ACHN (cell line): ENCODE measurements at regions not wholly inside any gene's neighbourhood (a gene's known extent, or its start where the extent isn't known, plus 50 kb on each side); places are given as distances from the start of the nearest gene placed in this dataset.

Source experiments
- DNase-seq: peaks from one replicate; pipeline ENCODE4 v3.0.0-alpha.2; 2015
- in situ Hi-C: cut with HindIII; loops from 2 replicates; pipeline ENCODE4 v1.10.0; 2017; ENCODE audit warnings: low sequenced_read_pairs, low pct_ligation_motif_present, low pct_unique_long_range_greater_than_20kb

DNA sequence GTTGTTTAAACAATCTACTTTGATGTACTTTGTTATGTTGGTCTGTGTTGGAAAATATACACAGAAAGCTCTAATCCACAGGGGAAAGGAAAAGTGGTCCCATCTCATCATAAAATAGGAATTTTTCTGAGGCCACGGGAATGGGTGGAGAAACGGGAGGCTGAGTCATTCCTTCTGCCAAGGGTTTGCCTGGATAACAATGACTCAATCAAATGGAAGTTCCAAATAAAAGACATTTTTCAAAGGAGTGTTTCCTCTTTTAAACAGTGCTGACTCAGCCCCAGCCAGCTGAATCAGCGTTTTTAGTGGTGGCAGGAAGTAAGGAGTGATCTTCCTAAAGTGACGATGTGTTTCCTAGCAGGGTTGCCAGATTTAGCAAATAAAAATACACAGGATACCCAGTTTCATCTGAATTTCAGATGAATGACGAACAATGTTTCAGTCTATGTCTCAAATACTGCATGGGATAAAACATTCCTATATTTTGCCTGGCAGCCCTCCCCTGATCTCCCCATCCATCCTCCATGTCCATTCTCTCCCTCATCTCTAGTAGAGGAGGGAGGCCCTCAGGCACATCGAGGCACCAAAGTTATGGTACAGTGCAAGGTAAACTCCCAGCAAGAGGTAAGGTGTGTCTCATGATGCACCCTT lies 345.4 kb upstream of the GATB start:
- in situ Hi-C loops, result no loop called here
- peak; percentile 90 for DNase-seq

DNA sequence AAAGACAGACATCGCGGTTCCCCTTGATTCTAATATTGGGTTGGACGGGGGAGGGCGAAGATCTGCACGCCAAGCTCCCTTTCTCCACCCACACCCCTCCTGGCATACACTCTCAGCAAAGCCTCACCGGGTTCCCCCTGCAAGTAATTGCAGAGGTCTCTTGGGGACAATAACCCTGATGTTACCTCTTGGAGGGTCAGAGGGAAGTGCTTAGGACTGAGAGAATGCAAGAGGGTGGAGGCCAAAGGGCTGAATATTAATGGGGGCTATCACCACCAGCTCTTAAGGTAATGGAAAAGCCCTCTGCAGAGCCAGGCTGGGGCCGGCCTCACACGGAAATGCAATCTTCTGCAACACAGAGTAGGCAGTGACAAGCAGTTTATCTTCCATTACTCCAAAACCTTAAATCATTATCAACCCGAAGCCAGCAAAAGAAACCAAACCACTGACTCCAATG lies 344.1 kb upstream of the GATB start:
- in situ Hi-C loops, result no loop called here

DNA sequence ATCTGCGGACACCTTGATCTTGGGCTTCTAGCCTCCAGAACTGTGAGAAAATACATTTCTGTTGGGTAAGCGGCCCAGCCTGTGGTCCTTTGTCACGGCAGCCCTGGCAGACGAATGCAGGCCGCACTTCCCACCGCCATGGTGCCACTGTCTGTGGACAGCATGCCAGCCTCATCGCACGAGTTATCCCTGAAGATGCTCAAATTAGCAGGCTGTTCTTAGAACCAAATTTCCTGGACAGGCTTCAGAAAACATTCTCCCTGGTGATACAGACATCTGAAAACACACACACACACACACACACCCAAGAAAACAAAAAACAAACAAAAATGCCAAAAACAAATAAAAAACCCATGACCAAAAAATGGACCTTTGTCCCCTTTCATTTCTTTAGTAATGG lies 343.5 kb upstream of the GATB start:
- in situ Hi-C loops, result no loop called here
- no peak for DNase-seq

More for the DNA sequence above, 344.1 kb upstream of the GATB start:
- no peak for DNase-seq

DNA sequence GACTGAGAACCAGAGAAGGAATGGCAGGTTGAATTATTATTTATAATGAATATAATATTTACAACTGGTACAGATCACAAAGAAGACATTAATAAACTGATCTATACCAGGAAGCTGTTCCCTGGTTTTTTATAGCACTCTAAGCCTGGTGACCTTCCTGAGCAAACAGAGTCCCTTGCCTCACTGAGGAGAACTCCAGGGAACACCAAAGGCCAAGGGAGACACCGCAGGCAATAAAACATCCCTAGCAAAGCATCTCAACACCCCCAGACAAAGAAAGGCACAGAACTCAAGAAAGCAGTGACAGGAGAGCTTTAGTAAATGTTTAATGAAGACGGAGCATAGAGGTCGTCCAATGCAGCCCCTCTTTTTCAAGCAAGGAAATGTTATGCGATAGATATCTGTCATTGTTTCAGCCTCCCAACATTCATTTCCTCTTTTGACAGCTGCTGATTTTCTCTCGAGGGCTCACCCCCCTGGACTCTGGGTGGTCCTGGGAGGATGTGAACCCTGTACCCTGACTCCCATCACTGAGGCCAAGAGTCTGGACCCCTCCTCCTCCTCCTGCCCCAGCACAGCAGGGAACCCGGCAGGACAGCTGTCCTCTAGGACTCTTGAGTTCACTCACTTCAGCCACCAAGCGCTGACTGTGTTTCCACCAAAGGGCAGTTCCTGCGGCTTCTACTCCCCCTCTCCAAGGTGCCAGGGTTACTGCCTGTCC lies 342.5 kb upstream of the GATB start:
- no peak for DNase-seq
- in situ Hi-C loops, result no loop called here

DNA sequence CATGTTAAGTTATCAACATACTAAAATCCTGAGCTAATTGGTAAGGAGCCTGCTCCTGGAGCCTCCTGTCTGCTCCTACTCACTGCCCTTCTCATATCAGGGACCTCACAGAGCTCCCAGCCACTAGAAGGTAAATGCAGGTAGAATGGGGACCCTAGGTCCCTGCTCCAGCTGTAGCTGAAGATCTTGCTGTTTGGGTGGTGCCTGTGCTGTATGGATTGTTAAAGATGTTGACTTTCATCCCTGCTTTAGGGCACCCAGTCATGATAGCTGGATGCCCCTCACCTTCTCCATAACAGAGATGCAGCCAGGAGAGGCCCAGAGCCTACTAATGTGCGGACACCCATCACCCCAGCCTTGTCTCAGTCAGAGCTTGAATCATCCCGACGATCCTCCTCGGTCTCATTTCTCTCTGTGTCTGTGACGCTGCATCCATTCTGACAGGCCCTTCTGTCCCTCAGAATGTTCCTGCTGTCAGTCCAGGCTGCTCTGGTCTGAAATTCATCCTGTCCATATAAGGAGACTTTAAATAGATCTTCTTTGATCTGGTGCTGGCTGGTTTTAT lies 341.7 kb upstream of the GATB start:
- in situ Hi-C loops, result no loop called here
- DNase-seq, result no peak

DNA sequence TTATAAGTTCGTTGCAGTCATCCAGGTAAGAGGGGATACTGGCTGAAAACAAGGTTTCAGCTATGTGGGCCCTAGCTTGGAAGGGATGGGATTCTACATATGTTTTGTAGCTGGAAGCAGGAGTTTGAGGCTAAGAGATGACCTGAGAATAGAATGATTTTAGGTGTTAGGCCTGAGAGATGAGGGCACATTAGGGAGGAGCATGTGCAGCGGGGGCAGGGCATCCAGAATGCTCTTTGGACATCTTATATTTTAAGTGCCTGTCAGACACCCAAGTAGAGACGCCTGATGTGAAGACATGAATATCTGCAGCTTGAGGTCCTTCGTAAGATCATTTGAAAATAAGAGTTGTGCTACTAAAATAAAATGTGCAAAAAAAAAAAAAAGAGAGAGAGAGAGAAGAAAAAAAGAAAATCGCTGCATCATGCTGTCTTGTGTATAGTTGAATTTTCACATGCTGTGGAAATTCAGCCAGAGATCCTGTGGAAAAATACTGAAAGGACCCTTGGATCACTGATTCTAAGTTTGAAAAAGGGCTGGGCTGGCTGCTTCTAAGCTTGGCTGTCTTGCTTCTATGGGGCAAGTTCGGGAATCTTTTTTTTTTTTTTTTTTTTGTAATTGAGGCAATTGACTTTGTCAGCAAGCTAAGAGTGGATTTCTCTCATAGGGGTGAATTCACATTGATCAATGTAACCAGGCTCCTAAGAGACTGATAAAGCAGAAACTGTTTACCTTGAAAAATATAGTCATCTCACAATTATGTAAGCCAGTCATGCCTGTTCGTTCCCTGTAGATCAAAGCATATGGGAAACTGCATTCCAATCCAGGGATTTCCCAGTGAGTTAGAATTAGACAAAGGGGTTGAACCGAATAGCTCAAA lies 341.0 kb upstream of the GATB start:
- in situ Hi-C loops, result no loop called here

DNA sequence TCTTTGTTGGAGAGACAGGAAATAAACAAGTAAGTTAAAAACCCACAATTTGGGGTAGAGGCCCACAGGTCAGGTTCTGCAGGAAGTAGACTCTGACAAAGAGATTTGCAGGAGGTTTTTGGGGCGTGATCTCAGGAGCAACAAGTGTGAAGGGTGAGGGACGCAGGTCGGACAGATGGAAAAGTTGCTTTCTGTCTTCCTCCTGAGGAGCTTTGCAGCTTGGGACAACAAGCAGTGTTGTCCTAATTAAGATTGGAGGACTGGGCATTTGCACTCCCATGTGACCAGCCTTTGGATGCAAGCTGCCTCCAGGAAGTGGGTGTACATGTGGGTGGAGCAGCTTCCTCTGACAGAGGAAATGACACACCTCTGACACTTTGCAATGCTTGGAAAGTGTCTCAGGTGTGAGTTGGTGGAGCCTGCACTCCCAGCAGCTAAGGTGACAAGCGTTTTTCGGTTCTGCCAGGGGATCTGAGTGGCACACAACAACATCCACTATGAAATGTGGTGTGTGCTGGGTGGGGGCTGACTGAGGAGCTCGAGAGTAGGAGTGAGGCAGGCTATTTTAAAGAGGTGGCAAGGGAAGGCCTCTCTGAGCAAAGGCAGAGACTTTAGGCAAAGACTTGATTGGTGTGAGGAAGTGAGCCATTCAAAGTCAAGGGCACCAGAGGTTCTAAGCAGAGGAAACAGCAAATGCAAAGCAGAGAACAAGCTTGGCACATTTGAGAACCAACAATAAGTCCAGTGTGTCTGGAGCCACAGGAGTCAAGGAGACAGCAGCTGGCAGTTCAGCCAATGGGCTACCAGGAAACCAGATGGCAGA lies 339.8 kb upstream of the GATB start:
- DNase-seq, result no peak
- in situ Hi-C loops, result no loop called here

More for the DNA sequence above, 341.0 kb upstream of the GATB start:
- DNase-seq, result no peak

DNA sequence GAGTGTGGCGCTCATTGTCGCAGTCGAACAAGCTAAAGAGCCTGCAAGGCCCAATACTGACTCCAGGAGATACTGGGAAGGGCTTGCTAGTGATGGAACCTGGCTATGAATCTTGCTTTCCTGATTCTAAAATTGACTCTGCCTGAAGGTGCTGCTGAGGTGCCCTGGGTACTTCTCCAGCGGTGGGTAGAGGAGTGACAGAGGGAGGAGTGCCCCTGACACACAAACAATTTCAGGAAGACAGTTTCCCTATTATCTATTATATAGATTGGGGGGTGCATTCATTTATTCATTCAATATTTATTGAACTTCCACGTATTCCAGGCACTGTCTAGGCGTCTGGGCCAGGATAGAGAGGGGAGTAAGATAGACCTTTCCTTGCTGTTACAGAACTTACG lies 339.2 kb upstream of the GATB start:
- no peak for DNase-seq
- in situ Hi-C loops, result no loop called here

DNA sequence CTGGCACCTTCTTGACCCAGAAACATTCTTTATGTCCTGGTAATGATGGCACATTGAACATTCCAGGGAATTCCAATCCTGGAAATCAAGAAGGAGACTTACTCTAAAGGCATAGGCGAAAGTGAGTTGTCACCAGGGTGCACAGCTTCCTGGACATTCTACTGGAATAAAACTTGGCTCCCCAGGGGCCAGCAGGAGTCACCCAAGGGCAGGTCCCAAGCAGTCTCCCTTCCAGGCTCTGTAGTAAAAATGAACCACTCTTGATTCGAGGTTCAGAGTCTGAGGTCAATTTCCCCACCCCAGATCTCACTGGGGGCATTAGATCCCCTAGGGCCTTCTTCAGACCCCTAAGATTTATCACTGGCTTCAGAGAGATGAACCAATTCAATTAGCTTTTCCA lies 338.7 kb upstream of the GATB start:
- in situ Hi-C loops, result no loop called here
- no peak for DNase-seq

DNA sequence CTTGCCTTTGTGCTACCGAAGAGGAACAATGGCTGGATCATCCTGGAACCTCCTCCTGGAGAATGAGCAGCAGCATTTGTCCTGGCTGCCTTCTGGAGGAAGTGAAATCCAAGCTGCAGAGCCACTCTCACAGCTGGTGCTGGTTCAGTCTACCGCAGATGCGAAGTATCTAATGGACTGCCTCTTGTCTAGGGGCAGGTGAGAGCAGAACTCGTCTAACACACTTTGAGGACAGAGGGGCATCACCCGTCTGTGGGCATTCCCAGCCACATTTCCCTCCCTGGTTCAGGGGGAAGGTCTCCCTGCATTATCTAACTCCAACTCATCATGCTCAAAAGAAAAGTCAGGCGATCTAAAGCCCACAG lies 338.2 kb upstream of the GATB start:
- no peak for DNase-seq
- in situ Hi-C loops, result no loop called here

DNA sequence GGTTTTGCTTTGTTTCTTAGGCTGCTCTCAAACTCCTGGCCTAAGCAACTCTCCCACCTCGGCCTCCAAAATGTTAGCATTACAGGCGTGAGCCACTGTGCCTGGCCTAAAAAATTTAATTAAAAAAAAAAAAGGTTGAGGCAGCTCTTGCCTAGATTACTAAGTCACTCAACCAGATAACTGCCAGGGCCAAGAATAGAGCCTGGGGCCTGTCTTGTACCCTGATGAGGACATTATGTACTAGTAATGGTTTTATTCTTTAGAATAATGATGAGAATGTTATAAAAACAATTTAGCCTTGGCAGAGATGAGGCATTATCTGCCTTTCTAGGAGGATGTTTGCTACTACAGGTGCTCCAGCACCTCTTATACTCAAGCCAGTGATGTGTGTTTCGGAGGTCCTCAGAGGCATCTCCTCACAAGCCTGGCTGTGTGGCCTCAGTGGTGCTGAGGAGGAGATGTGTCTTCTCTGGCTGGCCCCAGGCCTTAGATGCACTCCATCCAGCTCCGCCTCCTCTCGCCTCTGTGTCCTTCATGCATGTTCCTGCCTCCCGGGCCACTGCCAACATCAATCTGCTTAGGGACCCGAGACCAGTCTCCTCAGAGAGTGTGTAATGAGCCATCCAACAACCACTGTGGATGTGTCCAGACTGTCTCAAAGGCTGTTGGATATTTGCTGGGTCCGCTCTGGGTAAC lies 337.7 kb upstream of the GATB start:
- in situ Hi-C loops, result no loop called here
- DNase-seq, result no peak

DNA sequence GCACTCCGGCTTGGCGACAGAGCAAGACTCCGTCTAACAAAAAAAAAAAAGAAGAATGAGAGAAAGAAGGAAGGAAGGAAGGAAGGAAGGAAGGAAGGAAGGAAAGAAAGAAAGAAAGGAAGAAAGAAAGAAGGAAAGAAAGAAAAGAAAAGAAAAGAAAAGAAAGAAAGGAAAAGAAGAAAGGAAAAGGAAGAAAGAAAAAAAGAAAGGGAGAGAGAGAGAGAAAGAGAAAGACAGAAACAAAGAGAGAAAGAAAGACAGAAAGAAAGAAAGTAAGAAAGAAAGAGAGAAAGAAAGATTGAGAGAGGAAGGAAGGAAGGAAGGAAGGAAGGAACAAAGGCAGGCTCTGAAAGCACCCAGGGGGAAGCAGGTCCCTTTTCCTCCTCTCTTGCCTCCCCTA lies 336.6 kb upstream of the GATB start:
- in situ Hi-C loops, result no loop called here
- DNase-seq, result no peak

DNA sequence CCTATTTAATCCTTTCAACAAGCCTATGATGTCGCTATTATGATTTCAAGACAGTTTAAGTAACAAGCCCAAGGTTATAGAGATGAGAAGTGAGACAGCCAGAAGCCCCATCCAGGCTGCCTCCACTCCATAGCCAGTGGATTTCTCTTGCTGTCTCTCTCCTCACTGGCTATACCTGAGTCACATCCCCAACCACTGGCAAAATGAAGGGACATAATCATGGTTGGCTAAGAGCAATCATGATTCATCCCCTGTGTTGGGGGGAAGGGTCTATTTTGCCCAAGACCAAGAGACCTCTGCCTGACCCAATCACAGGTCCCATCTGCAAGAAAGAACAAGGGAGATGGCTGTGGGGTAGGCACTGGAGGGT lies 334.9 kb upstream of the GATB start:
- DNase-seq, result no peak
- in situ Hi-C loops, result no loop called here

DNA sequence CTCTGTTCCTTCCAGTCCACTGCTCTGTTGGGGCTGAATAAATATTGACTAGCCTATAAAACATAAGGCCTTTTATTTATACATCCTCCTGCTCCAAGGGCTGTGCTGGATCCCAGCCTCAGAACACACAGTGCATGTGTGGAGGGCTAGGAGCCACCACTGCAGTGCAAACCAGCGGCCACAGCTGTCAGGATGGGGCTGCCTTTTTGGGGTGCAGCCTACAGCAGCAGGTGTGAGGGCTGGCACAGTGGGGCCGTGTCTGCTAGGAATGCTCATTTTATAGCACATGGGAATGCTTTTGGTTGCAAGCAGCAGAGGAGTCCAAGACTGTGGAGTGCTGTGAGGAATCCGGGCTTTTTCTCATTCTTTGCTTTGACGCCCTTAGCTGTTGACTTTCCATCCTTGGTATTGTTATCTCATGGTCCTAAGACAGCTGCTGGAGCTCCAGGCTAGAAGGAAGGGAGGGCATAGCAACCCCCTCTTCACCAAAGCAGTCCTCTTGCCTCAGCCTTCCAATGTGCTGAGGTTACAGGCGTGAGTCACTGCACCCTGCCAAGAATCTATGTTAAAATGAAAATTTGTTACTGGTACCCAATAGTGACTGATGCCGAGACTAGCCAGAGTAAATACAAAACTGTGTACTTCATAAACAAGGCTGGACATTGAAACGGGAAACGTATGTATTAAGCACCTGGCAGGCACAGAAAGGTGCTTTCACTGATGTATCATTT lies 334.3 kb upstream of the GATB start:
- DNase-seq, result no peak
- in situ Hi-C loops, result no loop called here

DNA sequence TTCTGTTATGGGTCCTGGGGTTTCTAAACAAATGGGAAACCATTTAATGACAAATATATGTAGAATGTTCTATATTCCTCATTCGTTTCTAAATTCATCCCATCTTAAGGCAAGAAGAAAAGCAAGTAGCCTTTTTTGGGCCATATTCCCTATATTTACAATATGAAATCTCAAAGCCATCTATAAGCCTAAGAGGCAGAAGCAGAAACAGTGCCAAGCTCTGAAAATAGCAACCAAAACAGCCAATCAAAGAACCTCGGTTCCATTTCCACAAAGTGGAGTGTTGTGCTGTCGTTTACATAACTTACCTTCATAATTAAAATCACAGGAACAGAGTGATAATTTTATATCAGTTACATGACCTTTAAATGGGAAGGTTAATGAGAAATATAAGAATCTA lies 330.6 kb upstream of the GATB start:
- no peak for DNase-seq
- in situ Hi-C loops, result no loop called here

DNA sequence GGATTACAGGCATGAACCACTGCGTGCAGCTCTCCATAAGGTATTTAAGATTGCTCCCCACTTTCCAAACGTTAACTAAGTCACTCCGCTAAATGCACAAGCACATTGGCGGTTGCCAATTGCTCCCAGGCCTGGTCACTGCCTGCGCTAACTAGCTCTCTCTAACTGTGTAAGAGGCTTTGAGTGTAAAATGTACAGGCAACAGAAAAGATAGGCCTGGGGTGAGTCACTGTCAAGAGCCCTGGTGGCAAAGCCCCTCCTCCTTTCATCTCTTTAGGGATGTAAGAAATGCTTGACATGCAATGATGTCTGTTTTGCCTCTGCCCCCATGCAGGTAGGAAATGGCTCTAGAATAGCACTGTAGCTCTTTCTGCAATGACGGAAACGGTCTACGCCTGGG lies 329.7 kb upstream of the GATB start:
- DNase-seq, result no peak
- in situ Hi-C loops, result no loop called here

DNA sequence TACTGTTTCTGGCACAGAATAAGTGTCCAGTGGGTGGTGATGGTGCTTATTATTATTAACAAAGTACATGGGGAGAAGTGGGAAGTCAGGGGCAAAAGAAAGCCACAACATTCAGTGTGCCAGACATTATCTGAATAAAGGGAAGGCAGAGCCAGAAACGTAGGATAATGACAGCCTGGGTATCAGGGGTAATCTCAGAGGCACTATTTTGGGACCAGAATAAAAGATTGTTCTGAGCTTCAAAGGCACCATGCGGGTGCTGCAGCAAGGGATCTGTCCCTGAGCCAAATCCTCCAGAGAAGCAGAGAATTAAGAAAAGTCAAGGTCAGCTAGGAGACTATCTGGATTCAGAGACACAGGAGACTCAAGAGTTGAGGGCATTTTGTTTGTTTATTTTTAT lies 328.8 kb upstream of the GATB start:
- DNase-seq, result no peak
- in situ Hi-C loops, result no loop called here
